Neural cell (in vitro differentiated cells): ENCODE measurements at regions not wholly inside any gene's neighbourhood (a gene's known extent, or its start where the extent isn't known, plus 50 kb on each side); places are given as distances from the start of the nearest gene placed in this dataset.

ENCODE experiments used
- H2AFZ ChIP-seq: fragments of 200-600, 300-800 bp; sonication (generic), shearing (Covaris generic); 2 replicates; pipeline ENCODE4 v1.6.0; 2014; ENCODE audit warnings: low read depth, mild to moderate bottlenecking, antibody characterized with exemption, low read length, moderate library complexity
- H3F3A ChIP-seq: fragments of 200-600 bp; shearing (Covaris generic); 2 replicates; pipeline ENCODE4 v1.6.1; 2016; ENCODE audit warnings: mild to moderate bottlenecking, moderate library complexity, mixed read lengths, antibody characterized with exemption, low read length; ENCODE audit not compliant: insufficient read depth, poor library complexity, severe bottlenecking
- H3K27ac ChIP-seq: fragments of 200-600, 300-800 bp; sonication (generic), shearing (Covaris generic); 2 replicates; pipeline ENCODE4 v1.5.1; 2014; ENCODE audit warnings: mild to moderate bottlenecking, low read length, moderate library complexity
- H3K27me3 ChIP-seq: fragments of 300-800, 200-600 bp; sonication (generic), shearing (Covaris generic); 2 replicates; pipeline ENCODE4 v1.6.0; 2014; ENCODE audit warnings: mild to moderate bottlenecking, low read depth, low read length, moderate library complexity; ENCODE audit not compliant: insufficient read depth
- H3K36me3 ChIP-seq: fragments of 300-800, 200-600 bp; sonication (generic), shearing (Covaris generic); 2 replicates; pipeline ENCODE4 v1.5.1; 2014; ENCODE audit warnings: mild to moderate bottlenecking, antibody characterized with exemption, low read length, moderate library complexity; ENCODE audit not compliant: insufficient read depth
- H3K4me2 ChIP-seq: fragments of 300-800, 200-600 bp; sonication (generic), shearing (Covaris generic); 2 replicates; pipeline ENCODE4 v1.6.0; 2014; ENCODE audit warnings: mild to moderate bottlenecking, low read length
- H3K4me3 ChIP-seq: fragments of 300-800, 200-600 bp; sonication (generic), shearing (Covaris generic); 2 replicates; pipeline ENCODE4 v1.5.1; 2014; ENCODE audit warnings: mild to moderate bottlenecking, low read length, moderate library complexity
- H3K79me2 ChIP-seq: fragments of 200-600 bp; shearing (Covaris generic); replicated peaks from 2 replicates; pipeline ENCODE4 v1.6.0; 2014; ENCODE audit warnings: mild to moderate bottlenecking, low read length, moderate library complexity; ENCODE audit not compliant: insufficient read depth
- H3K9ac ChIP-seq: fragments of 300-800, 200-600 bp; sonication (generic), shearing (Covaris generic); 2 replicates; pipeline ENCODE4 v1.6.1; 2016; ENCODE audit warnings: mild to moderate bottlenecking, low read length, mixed read lengths
- H3K9me2 ChIP-seq: fragments of 200-600 bp; shearing (Covaris generic); 2 replicates; pipeline ENCODE4 v1.6.1; 2016; ENCODE audit warnings: mild to moderate bottlenecking, low read length, mixed read lengths; ENCODE audit not compliant: insufficient read depth
- H3K9me3 ChIP-seq: fragments of 200-600, 300-800 bp; sonication (generic), shearing (Covaris generic); 2 replicates; pipeline ENCODE4 v1.6.1; 2016; ENCODE audit warnings: mild to moderate bottlenecking, mixed run types, low read length, moderate library complexity, mixed read lengths
- H4K20me1 ChIP-seq: fragments of 200-600 bp; shearing (Covaris generic); 2 replicates; pipeline ENCODE4 v1.6.1; 2016; ENCODE audit warnings: mild to moderate bottlenecking, mixed run types; ENCODE audit not compliant: insufficient read depth
- EP300 ChIP-seq: fragments of 450-650 bp; conservative IDR thresholded peaks from 2 replicates; pipeline ENCODE4 v1.6.1; 2014; ENCODE audit warnings: antibody characterized with exemption, mild to moderate bottlenecking, moderate library complexity; ENCODE audit not compliant: poor library complexity, severe bottlenecking
- EZH2 ChIP-seq: fragments of 200-600, 300-800 bp; shearing (Covaris generic), sonication (generic); IDR thresholded peaks from 2 replicates; pipeline ENCODE4 v1.6.1; 2014; ENCODE audit warnings: antibody characterized with exemption, low read length, borderline replicate concordance, mild to moderate bottlenecking; ENCODE audit not compliant: insufficient read depth, poor library complexity, severe bottlenecking
- MXI1 ChIP-seq: fragments of 450-650 bp; conservative IDR thresholded peaks from 2 replicates; pipeline ENCODE4 v1.6.1; 2014; ENCODE audit warnings: antibody characterized with exemption, mild to moderate bottlenecking; ENCODE audit not compliant: poor library complexity, severe bottlenecking
- POLR2AphosphoS5 ChIP-seq: IDR thresholded peaks from 2 replicates; pipeline ENCODE4 v1.6.1; 2012
- RAD21 ChIP-seq: fragments of 450-650 bp; conservative IDR thresholded peaks from 2 replicates; pipeline ENCODE4 v1.6.1; 2014; ENCODE audit warnings: antibody characterized with exemption, mild to moderate bottlenecking, moderate library complexity
- SMC3 ChIP-seq: fragments of 450-650 bp; conservative IDR thresholded peaks from 2 replicates; pipeline ENCODE4 v1.6.1; 2014; ENCODE audit warnings: antibody characterized with exemption, mild to moderate bottlenecking, moderate library complexity; ENCODE audit not compliant: poor library complexity
- TAF1 ChIP-seq: IDR thresholded peaks from 2 replicates; pipeline ENCODE4 v1.6.1; 2012; ENCODE audit warnings: low read depth
- TF ChIP-seq, protein P1 (sequence below): fragments of 450-650 bp; IDR thresholded peaks from 2 replicates; pipeline ENCODE4 v1.5.1; 2014; ENCODE audit warnings: antibody characterized with exemption, mild to moderate bottlenecking, moderate library complexity; ENCODE audit not compliant: poor library complexity, severe bottlenecking
- TF ChIP-seq, protein P2 (sequence below): IDR thresholded peaks from 2 replicates; pipeline ENCODE4 v1.6.1; 2012; ENCODE audit warnings: borderline replicate concordance

DNA sequence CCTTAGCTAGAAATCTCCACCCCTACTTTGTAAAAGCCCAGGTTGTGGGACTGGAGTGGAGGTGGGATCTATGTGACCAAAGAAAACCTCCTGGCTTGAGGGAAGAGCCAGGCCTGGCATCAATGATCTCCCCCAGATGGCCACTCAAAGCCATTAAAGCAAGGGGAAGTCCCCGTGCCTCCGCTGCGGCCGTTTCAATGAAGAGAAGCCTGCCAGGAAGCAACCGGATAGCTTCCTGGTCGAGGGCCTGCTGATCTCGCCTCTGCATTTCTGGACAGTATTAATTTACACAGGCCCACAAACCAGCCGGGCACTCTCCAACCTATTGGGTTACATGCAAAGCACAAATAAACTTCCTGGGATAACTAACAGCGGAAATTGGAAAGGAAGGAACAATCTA is 160.5 kb upstream of the MSX2 start:
- no peaks in the 10 kb centered on the region for H3K79me2 ChIP-seq
- no peaks in the 10 kb centered on the region for H3K9me2 ChIP-seq
- H2AFZ ChIP-seq: no peak overlapping the region
- H3K4me2 ChIP-seq: no peak overlapping the region
- H3K36me3 ChIP-seq: no peaks in the 10 kb centered on the region
- H3K9me3 ChIP-seq: no peaks in the 10 kb centered on the region
- TF ChIP-seq MXI1: no peak
- no peak for TF ChIP-seq TAF1
- TF ChIP-seq EZH2: no peak
- TF ChIP-seq, protein P1, sequence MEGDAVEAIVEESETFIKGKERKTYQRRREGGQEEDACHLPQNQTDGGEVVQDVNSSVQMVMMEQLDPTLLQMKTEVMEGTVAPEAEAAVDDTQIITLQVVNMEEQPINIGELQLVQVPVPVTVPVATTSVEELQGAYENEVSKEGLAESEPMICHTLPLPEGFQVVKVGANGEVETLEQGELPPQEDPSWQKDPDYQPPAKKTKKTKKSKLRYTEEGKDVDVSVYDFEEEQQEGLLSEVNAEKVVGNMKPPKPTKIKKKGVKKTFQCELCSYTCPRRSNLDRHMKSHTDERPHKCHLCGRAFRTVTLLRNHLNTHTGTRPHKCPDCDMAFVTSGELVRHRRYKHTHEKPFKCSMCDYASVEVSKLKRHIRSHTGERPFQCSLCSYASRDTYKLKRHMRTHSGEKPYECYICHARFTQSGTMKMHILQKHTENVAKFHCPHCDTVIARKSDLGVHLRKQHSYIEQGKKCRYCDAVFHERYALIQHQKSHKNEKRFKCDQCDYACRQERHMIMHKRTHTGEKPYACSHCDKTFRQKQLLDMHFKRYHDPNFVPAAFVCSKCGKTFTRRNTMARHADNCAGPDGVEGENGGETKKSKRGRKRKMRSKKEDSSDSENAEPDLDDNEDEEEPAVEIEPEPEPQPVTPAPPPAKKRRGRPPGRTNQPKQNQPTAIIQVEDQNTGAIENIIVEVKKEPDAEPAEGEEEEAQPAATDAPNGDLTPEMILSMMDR: no peak
- TF ChIP-seq EP300: no peak
- TF ChIP-seq SMC3: no peak
- TF ChIP-seq RAD21: no peak
- no peak for TF ChIP-seq POLR2AphosphoS5
- TF ChIP-seq, protein P2, sequence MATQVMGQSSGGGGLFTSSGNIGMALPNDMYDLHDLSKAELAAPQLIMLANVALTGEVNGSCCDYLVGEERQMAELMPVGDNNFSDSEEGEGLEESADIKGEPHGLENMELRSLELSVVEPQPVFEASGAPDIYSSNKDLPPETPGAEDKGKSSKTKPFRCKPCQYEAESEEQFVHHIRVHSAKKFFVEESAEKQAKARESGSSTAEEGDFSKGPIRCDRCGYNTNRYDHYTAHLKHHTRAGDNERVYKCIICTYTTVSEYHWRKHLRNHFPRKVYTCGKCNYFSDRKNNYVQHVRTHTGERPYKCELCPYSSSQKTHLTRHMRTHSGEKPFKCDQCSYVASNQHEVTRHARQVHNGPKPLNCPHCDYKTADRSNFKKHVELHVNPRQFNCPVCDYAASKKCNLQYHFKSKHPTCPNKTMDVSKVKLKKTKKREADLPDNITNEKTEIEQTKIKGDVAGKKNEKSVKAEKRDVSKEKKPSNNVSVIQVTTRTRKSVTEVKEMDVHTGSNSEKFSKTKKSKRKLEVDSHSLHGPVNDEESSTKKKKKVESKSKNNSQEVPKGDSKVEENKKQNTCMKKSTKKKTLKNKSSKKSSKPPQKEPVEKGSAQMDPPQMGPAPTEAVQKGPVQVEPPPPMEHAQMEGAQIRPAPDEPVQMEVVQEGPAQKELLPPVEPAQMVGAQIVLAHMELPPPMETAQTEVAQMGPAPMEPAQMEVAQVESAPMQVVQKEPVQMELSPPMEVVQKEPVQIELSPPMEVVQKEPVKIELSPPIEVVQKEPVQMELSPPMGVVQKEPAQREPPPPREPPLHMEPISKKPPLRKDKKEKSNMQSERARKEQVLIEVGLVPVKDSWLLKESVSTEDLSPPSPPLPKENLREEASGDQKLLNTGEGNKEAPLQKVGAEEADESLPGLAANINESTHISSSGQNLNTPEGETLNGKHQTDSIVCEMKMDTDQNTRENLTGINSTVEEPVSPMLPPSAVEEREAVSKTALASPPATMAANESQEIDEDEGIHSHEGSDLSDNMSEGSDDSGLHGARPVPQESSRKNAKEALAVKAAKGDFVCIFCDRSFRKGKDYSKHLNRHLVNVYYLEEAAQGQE: no peak
- H3K27me3 ChIP-seq: peaks cover 5% of the 10 kb centered on the region
- no peak overlapping the region for H3K27ac ChIP-seq
- no peaks in the 10 kb centered on the region for H3F3A ChIP-seq
- H3K9ac ChIP-seq: no peak overlapping the region
- H3K4me3 ChIP-seq: no peak overlapping the region
- no peaks in the 10 kb centered on the region for H4K20me1 ChIP-seq

DNA sequence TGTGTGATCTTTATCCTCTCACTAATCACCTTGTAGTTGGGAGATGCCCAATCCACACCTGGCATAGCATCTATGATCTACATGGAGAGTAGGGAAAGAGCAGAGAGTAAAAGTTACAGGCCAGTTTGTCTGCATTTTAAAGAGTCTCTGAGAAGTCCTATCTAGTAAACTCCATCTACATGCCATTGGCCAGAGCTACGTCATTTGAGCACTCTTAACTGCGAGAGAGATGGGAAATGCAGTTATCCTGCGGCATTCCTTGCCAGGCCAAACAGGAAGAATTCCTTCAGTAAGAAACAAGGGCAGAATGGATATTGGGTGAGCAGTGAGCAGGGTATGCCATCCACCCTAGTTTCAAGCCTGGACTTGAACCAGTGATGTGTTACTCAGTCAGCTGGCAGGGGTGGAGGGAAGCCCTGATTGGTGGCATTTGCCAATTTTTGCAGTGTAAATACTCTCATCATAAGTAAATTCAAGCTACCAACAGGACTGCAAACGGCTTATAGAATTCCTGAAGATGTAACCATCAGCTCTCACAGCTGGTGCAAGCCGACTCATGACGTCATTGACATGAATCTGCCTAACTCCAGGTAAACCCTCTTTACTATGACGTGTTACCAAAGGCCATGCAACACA is 156.8 kb upstream of the MSX2 start:
- TF ChIP-seq MXI1 (no peak), RAD21 (no peak), POLR2AphosphoS5 (no peak), SMC3 (no peak), TAF1 (no peak), EP300 (no peak), EZH2 (no peak)
- TF ChIP-seq, protein P2: no peak
- TF ChIP-seq, protein P1: no peak
- Histone ChIP-seq H3K27ac (no peak overlapping the region), H2AFZ (no peak overlapping the region), H3K4me3 (no peak overlapping the region), H3K79me2 (no peaks in the 10 kb centered on the region), H3K9me3 (no peaks in the 10 kb centered on the region), H3K9me2 (no peaks in the 10 kb centered on the region), H3F3A (no peaks in the 10 kb centered on the region), H3K4me2 (no peak overlapping the region), H3K36me3 (no peaks in the 10 kb centered on the region), H4K20me1 (no peaks in the 10 kb centered on the region), H3K27me3 (no peaks in the 10 kb centered on the region), H3K9ac (no peak overlapping the region)
